Lung (tissue), 11 donors: ENCODE measurements at regions not wholly inside any gene's neighbourhood (a gene's known extent, or its start where the extent isn't known, plus 50 kb on each side); places are given as distances from the start of the nearest gene placed in this dataset.
"Not testable (repeated sequence)": the region's sequence is repeated elsewhere in the genome, so short reads cannot be mapped to it uniquely, and the experiment has no call there.

Source experiments
- ATAC-seq: fragments of 200-7000 bp; cut with Tn5 transposase; one replicate; pipeline ENCODE4 v1.9.1; 2020; ENCODE audit warnings: moderate number of reproducible peaks; ENCODE audit not compliant: insufficient read depth, low FRiP score
- DNase-seq, 3 donors: peaks; one replicate each; pipeline ENCODE4 v3.0.0-alpha.2; 2013 to 2017
- H3K27ac ChIP-seq, 2 donors: one replicate each; pipeline ENCODE4 v1.5.1; 2013; ENCODE audit warnings: mild to moderate bottlenecking in 2 of 2, moderate library complexity in 2 of 2, control low read depth in 1 of 2, inconsistent platforms in 1 of 2, low read depth in 1 of 2, low read length in 1 of 2
- H3K27me3 ChIP-seq, 3 donors: one replicate each; pipeline ENCODE4 v1.5.1; 2013; ENCODE audit warnings: low read length in 2 of 3; ENCODE audit not compliant: control insufficient read depth in 3 of 3, insufficient read depth in 3 of 3
- H3K36me3 ChIP-seq, 4 donors: one replicate each; pipeline ENCODE4 v1.5.1; 2013; ENCODE audit warnings: low read length in 4 of 4, mild to moderate bottlenecking in 1 of 4, moderate library complexity in 1 of 4; ENCODE audit not compliant: control insufficient read depth in 4 of 4, insufficient read depth in 4 of 4
- H3K4me1 ChIP-seq, 5 donors: one replicate each; pipeline ENCODE4 v1.5.1; 2013; ENCODE audit warnings: low read length in 5 of 5, mild to moderate bottlenecking in 2 of 5, moderate library complexity in 1 of 5; ENCODE audit not compliant: control insufficient read depth in 5 of 5, insufficient read depth in 5 of 5
- H3K4me3 ChIP-seq: one replicate; pipeline ENCODE4 v1.5.1; 2013; ENCODE audit warnings: mild to moderate bottlenecking, control low read depth, moderate library complexity
- H3K9ac ChIP-seq, 2 donors: one replicate each; pipeline ENCODE4 v1.5.1; 2013; ENCODE audit warnings: low read length in 2 of 2, control low read depth in 1 of 2; ENCODE audit not compliant: insufficient read depth in 1 of 2
- H3K9me3 ChIP-seq, 4 donors: one replicate each; pipeline ENCODE4 v1.5.1; 2013; ENCODE audit warnings: low read length in 3 of 4, mild to moderate bottlenecking in 1 of 4, moderate library complexity in 1 of 4; ENCODE audit not compliant: control insufficient read depth in 4 of 4, insufficient read depth in 3 of 4
- WGBS, 2 donors: extraction: QIAGEN DNeasy Blood & Tissue Kit; methylation state at CpG; one replicate each; pipeline ENCODE4 v1.1.7; 2013; 5-methylcytosine and 5-hydroxymethylcytosine counted together
- TF ChIP-seq, protein P1 (sequence below): IDR thresholded peaks from 2 replicates; pipeline ENCODE4 v1.5.1; 2012; ENCODE audit warnings: mild to moderate bottlenecking; ENCODE audit errors: control extremely low read depth, extremely low read depth
- donor health status: control.
- donor health status: control.
- donor health status: Bipolar disorder and iron deficiency.
- donor health status: healthy.
- donor health status: DM: yes; HTN: yes; CAD: no.

DNA sequence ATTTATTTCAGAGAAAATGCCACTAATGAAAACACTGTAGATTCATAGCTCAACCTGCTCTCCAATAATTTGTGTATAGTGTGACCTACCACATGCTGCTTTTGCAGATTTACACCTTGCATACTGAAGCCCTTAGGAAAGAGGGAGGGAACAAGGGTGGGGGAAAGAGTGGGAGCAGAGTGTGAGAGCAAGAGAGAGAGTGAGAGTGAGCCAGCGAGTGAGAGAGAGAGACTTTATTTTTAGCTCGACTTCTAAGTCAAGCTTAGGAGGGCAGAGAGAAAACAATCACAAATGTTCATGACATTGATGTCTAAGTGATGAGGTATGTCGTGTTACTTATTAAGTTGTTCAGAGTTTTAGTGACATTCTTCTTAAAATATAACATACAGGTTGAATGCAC is 112.5 kb upstream of the HAND2 start:
- Histone ChIP-seq H3K4me1 (no peaks in the 10 kb centered on the region), H3K4me3 (no peak overlapping the region), H3K27ac (no peak overlapping the region), H3K9me3 (no peaks in the 10 kb centered on the region), H3K27me3 (no peaks in the 10 kb centered on the region), H3K9ac (no peak overlapping the region), H3K36me3 (no peaks in the 10 kb centered on the region)
- TF ChIP-seq, protein P1, sequence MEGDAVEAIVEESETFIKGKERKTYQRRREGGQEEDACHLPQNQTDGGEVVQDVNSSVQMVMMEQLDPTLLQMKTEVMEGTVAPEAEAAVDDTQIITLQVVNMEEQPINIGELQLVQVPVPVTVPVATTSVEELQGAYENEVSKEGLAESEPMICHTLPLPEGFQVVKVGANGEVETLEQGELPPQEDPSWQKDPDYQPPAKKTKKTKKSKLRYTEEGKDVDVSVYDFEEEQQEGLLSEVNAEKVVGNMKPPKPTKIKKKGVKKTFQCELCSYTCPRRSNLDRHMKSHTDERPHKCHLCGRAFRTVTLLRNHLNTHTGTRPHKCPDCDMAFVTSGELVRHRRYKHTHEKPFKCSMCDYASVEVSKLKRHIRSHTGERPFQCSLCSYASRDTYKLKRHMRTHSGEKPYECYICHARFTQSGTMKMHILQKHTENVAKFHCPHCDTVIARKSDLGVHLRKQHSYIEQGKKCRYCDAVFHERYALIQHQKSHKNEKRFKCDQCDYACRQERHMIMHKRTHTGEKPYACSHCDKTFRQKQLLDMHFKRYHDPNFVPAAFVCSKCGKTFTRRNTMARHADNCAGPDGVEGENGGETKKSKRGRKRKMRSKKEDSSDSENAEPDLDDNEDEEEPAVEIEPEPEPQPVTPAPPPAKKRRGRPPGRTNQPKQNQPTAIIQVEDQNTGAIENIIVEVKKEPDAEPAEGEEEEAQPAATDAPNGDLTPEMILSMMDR = no peak
- WGBS, 2 donors = 25 to 26% methylated on average over 3 of the region's 3 CpGs
- no peak for DNase-seq
- ATAC-seq = no peak

DNA sequence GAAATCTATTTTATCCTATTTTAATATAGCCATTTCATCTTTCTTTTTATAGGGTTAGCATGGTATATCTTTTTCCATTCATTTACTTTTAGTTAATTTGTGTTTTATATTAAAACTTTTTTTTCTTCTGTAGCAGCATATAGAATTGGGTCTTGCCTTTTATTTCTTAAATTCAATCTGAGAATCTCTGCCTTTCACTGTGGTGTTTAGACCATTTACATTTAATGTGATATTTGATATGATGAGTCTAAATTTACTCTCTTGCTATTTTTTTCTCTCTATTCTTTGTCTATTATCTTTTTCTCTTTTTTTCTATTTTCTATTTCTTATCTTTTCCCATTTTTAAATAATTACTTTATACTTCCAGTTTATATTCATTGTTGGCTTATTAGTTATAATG is 105.4 kb upstream of the HAND2 start:
- peaks cover 0 to 7% (median 2%) of the 10 kb centered on the region in 4 donors for H3K9me3 ChIP-seq
- H3K36me3 ChIP-seq = no peaks in the 10 kb centered on the region
- H3K4me3 ChIP-seq = no peak overlapping the region
- H3K27ac ChIP-seq = no peak overlapping the region
- no peaks in the 10 kb centered on the region for H3K4me1 ChIP-seq
- ATAC-seq (no peak), DNase-seq (no peak)
- H3K9ac ChIP-seq = no peak overlapping the region
- H3K27me3 ChIP-seq = no peaks in the 10 kb centered on the region
- TF ChIP-seq, protein P1 = no peak

DNA sequence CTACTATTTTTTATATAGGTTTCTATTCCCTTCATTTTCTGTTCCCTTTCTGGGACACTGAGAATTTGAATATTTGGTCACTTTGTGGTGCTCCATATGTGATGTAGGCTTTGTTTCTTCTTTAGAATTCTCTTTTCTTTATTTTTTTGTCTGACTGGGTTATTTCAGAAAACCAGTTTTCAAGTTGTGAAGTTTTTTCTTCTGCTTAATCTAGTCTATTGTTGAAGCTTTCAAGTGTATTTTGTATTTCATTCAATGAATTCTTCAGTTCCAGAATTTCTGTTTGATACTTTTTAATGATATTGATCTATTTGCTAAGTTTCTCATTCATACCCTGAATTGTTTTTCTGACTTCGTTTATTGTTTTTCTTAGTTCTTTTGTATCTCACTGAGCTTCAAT is 96.2 kb upstream of the HAND2 start:
- H3K27me3 ChIP-seq = no peaks in the 10 kb centered on the region
- TF ChIP-seq, protein P1 = no peak
- DNase-seq = no peak

DNA sequence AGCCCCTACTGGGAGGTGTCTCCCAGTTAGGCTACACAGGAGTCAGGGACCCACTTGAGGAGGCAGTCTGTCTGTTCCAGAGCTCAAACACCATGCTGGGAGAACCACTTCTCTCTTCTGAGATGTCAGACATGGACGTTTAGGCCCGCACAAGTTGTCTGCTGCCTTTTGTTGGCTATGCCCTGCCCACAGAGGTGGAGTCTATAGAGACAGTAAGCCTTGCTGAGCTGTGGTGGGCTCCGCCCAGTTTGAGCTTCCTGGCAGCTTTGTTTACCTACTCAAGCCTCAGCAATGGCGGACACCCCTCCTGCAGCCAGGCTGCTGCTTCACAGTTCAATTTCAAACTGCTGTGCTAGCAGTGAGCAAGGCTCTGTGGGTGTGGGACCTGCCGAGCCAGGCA is 88.6 kb upstream of the HAND2 start:
- ATAC-seq, H3K4me3 ChIP-seq, DNase-seq, H3K27ac ChIP-seq, H3K4me1 ChIP-seq, H3K36me3 ChIP-seq, H3K27me3 ChIP-seq, H3K9ac ChIP-seq: not testable (repeated sequence)
- WGBS, 2 donors = 86% methylated on average over 5 of the region's 5 CpGs
- peaks cover 0 to 16% (median 4%) of the 10 kb centered on the region in 4 donors for H3K9me3 ChIP-seq

More for the DNA sequence above, 96.2 kb upstream of the HAND2 start:
- Histone ChIP-seq H3K9ac (no peak overlapping the region), H3K9me3 (peaks cover 0 to 18% (median 6%) of the 10 kb centered on the region in 4 donors), H3K4me1 (no peaks in the 10 kb centered on the region), H3K36me3 (no peaks in the 10 kb centered on the region), H3K27ac (no peak overlapping the region), H3K4me3 (no peak overlapping the region)
- 83% methylated on average over 1 of the region's 1 CpG for WGBS, 2 donors
- no peak for ATAC-seq
